ENCODE measurements at regions not wholly inside any gene's neighbourhood (a gene's known extent, or its start where the extent isn't known, plus 50 kb on each side); places are given as distances from the start of the nearest gene placed in this dataset.

DNA sequence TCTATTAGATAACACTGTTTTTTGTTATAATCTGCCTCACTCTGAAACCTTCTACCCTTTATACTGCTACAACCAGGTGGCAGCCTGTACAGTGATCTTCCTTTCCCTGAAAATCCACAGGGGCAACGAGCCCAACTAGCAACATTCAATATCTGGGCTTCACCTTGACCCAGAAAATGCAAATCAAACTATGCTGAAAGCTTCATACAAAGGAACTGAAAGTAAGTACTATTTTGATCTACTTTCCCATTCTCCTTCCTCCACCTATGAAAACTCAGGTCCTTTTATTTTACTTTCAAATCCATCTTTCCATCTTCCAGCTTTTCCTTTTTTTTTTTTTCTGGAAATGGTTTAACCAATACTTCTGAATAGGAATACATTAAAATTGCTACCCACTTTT lies 175.8 kb upstream of the CCDC150 start:
- TF ChIP-seq, protein P1, sequence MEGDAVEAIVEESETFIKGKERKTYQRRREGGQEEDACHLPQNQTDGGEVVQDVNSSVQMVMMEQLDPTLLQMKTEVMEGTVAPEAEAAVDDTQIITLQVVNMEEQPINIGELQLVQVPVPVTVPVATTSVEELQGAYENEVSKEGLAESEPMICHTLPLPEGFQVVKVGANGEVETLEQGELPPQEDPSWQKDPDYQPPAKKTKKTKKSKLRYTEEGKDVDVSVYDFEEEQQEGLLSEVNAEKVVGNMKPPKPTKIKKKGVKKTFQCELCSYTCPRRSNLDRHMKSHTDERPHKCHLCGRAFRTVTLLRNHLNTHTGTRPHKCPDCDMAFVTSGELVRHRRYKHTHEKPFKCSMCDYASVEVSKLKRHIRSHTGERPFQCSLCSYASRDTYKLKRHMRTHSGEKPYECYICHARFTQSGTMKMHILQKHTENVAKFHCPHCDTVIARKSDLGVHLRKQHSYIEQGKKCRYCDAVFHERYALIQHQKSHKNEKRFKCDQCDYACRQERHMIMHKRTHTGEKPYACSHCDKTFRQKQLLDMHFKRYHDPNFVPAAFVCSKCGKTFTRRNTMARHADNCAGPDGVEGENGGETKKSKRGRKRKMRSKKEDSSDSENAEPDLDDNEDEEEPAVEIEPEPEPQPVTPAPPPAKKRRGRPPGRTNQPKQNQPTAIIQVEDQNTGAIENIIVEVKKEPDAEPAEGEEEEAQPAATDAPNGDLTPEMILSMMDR (IDR thresholded peaks at IDR 0.05): no peak
- TF ChIP-seq EZH2phosphoT487 (IDR thresholded peaks at IDR 0.05): no peak
